GM12891 (cell line): ENCODE measurements at regions not wholly inside any gene's neighbourhood (a gene's known extent, or its start where the extent isn't known, plus 50 kb on each side); places are given as distances from the start of the nearest gene placed in this dataset.

ENCODE experiments used
- POLR2A ChIP-seq: IDR thresholded peaks from 2 replicates; pipeline ENCODE4 v1.6.1; 2011; ENCODE audit warnings: low read depth, low read length, control low read depth
- POLR2AphosphoS5 ChIP-seq: IDR thresholded peaks from 2 replicates; pipeline ENCODE4 v1.6.1; 2011; ENCODE audit warnings: low read depth, low read length, control low read depth
- POU2F2 ChIP-seq: IDR thresholded peaks from 2 replicates; pipeline ENCODE4 v1.6.1; 2011; ENCODE audit warnings: low read depth, mild to moderate bottlenecking, control low read depth, low read length, moderate library complexity
- SPI1 ChIP-seq: IDR thresholded peaks from 2 replicates; pipeline ENCODE4 v1.6.1; 2011; ENCODE audit warnings: low read depth, low read length, control low read depth
- TAF1 ChIP-seq: IDR thresholded peaks from 2 replicates; pipeline ENCODE4 v1.6.1; 2011; ENCODE audit warnings: low read depth, low read length, control low read depth

GRCh38 chr12:123070267-123071081 lies 80.4 kb downstream of the PITPNM2 start:
- no peak for TF ChIP-seq POLR2AphosphoS5
- TF ChIP-seq POLR2A, result no peak
- no peak for TF ChIP-seq TAF1
- TF ChIP-seq SPI1, result no peak
- no peak for TF ChIP-seq POU2F2
